GM12892 (cell line): ENCODE measurements at regions not wholly inside any gene's neighbourhood (a gene's known extent, or its start where the extent isn't known, plus 50 kb on each side); places are given as distances from the start of the nearest gene placed in this dataset.

ENCODE experiments used
- POLR2A ChIP-seq: IDR thresholded peaks from 2 replicates; pipeline ENCODE4 v1.6.1; 2011; ENCODE audit warnings: low read depth, low read length, control low read depth
- POLR2AphosphoS5 ChIP-seq: IDR thresholded peaks from 2 replicates; pipeline ENCODE4 v1.6.1; 2011; ENCODE audit warnings: low read depth, low read length, control low read depth
- TAF1 ChIP-seq: IDR thresholded peaks from 2 replicates; pipeline ENCODE4 v1.6.1; 2011; ENCODE audit warnings: low read depth, mild to moderate bottlenecking, control low read depth, low read length, borderline replicate concordance

DNA sequence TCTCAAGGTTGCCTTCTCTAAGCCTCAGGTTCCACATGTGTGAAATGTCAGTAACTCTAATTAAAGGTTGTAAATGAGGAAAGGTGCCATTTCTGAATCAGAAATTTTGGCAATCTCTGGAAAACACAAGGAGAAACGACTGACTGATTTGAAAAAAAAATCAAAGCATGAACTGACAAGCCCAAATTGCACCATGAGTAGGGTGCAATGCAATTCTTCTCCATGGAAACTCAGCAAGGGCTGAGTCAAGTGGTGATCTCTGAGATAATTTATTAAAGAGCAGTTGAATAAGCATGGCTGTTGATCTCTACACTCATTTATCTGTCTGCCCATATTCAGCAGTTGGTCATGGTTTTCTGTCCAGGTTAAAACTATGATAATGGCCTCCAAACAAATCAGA, 201.6 kb upstream of the CMC1 start:
- TF ChIP-seq POLR2A (no peak), TAF1 (no peak), POLR2AphosphoS5 (no peak)
